Ecto neural progenitor cell (in vitro differentiated cells): ENCODE measurements at regions not wholly inside any gene's neighbourhood (a gene's known extent, or its start where the extent isn't known, plus 50 kb on each side); places are given as distances from the start of the nearest gene placed in this dataset.

ENCODE experiments used
- DNase-seq: peaks from one replicate; pipeline ENCODE4 v3.0.0-alpha.2; 2018; ENCODE audit warnings: low spot score

DNA sequence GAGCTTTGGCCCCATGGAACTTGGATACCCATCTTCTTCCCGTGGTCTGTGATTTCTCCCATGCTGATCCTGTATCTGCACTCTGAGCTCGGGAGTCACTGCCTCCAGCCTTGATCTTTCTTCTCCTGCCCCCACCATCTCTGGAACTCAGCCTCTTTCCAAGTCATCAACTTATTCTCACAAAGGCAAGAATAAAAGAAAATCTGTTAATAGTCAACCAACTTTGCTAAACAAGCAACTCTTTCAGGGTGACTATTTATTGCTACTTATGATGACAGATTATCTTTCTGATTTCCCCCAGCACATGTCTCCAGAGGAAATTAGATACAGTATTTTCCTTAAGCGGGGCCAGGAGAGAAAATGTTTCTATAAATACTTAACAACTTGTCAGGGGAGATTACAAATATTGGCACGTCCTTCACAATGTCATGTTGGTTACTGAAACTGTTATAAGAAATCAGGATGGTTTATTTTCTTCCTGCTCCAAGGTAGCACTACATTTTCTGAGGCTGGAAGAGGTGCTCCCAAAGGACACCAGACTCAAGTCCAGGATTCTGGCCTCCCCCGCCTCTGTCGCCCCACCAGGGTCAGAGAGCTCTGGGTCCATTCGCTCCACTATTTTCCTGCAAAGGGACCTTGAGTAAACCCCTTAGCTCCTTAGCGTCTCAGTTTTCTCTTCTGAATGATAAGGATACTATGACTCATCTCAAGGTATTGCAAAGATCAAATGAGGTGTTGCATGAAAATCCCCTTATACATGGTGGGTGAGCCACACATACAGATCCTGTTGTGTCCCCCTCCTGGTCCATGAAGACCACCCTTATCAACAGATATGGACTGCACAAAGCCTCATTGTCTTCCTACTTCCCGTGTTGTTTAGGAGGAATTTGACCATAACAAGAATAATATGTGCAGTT, 205.2 kb upstream of the WSCD1 start:
- peak; percentile 26 for DNase-seq

DNA sequence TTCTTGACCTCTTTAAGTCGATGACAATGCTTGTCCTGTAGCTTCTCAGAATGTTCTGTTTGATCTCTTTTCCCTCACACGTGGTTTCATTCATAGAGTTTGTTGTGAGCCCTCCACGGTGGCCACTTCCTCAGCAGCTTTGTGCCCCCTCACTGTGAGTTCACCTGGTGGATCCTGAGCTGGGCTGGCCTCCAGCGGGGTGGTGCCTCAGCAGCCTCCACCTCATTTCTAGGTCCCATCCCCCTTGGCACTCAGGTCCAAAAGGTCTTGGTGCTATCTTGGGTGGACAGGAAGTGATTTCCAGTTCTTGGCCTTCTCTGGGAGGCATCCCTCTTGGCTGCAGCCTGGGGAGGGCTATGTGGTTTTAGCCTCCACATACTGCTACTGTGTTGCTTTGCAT, 203.2 kb upstream of the WSCD1 start:
- DNase-seq = no peak

DNA sequence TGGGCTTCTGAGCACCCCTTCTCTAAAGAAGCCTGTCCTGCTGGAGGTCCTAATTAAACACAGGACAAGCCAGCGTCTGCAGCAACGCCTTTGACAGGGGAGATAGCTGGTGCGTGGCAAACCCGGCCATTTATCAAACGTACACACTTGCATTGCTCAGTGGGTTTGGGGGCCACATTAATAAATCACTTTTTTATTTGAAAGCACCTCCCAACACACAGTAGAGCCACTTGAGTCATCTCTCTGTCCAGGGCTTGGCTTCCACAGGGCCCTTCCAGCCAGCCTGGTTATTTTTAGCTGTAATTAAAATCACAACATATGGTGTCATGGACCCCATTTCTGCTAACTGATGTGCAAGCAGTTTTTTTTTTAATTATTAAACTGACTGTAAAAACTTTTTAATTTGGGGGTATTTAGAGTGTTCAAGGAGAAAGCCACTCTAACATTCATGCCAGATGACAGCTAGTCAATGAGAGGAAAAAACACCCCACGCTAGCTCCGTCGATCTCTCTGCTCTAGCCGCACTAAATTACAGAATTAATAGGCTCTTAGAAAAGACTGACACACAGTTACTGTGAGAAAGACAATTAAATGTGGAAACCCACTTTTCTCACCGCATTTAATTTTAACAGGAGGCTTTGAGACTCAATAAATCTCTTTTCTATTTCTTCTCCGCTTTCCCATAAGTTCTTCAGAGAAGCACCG, 201.0 kb upstream of the WSCD1 start:
- no peak for DNase-seq

DNA sequence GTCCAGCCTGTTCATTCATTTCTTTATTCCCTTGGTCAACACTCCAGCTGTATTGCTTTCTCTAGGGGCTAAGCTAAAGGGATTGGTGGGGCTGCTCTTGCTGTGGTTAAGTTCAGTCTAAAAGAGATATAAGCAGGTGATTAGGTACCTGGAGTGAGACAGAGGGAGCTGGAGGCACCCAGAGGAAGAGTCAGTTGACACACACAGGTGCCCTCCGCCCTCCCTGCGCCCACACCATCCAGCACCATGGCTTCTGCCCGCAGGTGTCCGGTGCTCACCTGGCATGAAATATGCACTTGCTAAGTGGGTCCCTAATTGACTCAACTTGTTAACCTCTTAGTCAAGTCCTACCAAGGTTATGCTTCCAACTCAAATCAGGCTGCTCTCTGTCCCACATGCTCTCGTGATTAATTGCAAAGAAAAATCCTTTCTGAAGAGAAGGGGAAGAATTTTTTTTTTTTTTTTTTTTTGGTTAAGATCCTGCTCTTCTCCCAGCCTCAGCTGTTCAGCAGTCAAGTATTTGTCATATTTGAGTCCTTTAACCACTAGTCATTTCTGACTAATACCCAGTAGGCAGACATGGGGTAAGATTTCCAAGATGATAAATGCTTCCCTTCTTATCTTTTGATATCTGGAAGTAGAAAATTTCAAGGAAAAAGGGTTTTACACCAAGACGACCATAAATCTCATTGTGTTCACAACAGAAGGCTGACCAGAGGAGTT, 199.8 kb upstream of the WSCD1 start:
- DNase-seq = no peak

DNA sequence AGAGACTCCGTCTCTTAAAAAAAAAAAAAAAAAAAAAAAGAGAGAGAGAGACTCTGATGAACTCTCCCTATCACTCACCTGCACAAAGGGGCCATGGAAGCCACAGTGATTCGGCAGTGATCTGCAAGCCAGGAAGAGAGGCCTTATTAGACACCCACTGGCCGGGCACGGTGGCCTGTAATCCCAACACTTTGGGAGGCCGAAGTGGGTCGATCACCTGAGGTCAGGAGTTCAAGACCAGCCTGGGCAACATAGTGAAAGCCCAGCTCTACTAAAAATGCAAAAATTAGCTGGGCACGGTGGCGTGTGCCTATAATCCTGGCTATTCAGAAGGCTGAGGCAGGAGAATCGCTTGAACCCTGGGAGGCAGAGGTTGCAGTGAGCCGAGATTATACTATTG, 198.5 kb upstream of the WSCD1 start:
- no peak for DNase-seq

DNA sequence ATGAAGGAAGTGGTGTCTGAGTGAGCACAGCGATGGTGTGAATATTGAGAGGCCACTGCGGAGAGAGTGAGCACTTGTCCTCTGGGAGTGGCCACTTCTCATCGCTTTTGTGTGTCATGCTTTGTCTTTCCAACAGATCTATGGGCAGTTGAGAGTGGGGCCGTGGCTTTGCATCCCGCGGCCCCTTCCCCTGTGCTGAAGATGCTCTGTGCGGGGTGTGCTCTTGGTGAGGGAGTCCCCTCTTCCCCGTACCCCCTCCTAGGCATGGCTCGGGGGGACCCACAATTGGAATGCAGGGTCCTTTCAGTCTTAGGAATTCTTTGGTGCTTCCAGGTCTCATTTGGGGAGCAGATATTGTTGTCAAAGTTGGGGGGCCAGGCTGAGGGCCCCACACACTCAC, 197.3 kb upstream of the WSCD1 start:
- peak; percentile 39 for DNase-seq

DNA sequence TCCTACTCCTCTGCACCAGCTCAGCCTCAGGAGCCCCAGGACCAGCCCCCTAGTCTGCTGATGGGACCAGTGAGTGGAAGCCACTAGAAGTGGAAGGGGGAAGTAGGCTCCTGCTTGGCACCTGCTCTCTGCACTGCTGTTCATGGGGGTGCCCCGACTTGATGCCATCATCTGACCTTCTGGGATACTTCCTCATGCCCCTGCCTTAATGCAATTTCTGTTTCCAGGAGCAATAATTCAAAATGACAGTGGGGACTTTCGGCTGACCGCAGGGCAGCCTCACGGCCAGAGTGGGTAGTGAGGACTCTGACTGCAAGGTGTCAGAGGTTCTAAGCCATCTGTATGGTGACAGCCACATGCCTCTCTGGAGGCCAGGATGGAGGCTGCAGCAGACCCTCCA, 196.4 kb upstream of the WSCD1 start:
- DNase-seq = peak; percentile 38

DNA sequence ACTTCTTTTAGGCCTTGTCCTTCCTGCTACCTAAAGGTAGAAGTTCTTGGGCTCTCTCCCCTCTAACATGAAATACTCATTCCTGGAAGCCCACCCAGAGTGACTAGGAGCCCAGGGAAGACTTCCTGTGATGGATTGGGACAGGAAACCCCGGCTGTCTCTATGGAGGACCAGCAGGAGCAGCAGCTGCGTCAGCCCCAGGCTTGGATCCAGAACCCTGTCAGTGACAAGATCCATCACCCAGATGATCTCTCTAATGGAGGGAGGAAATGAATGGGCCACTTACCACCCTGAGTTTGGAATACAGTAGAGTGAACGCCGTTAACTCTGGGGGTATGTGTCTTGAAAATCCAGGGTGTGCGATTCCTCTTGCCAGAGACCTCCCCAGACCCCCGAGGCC, 195.7 kb upstream of the WSCD1 start:
- DNase-seq = no peak

DNA sequence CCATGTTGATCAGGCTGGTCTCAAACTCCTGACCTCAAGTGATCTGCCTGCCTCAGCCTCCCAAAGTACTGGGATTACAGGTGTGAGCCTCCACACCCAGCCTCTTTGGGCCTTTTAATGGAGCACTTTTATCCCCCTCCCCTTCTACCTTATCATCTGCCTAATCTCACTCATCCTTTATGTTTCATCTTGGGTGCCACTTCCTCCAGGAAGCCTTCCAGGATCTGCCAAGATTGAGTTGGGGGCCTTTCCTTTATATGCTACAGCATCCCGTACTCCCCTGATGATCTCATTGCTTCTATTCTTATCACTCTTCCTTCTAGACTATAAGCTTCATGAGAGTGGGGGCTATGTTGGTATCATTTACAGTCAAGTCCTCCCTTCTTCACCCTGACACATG, 192.8 kb upstream of the WSCD1 start:
- no peak for DNase-seq

DNA sequence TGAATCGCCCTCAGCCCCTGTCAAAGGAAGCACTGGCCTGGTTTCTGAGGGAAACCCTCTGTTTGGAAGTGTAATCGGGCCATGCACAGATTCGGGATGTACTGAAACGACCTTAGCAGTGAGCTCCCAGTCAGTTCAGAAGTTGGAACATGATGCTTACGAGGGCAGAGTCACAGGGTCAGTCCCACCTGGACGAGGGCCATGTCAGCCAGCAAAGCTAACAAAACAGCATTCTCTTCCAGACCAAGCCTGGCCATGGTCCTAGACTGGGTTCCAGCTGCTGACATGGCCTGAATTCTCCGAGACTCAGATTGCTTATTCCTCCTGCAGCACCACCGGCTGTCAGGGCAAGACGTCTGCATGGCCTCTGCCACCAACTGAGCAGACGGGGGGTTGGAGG, 192.2 kb upstream of the WSCD1 start:
- no peak for DNase-seq

DNA sequence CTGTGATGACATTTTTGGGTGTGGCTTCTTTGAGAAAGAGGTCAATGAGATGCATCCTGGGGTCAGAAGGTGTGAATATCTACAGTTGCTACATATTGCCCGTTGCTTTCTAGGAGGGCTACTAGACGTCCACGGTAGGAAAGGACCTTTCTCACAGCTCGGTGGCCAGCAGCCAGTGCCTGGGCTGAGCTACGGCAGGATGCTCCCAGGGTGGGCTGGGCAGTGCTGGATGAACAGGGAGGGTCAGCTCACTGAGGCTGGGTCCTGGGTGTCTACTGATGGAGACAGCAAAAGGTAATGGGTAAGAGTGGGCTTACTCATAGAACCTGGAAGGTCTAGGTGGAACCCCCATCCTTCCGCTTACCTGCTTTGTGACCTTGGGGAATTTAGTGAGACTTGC, 188.3 kb upstream of the WSCD1 start:
- DNase-seq = no peak

DNA sequence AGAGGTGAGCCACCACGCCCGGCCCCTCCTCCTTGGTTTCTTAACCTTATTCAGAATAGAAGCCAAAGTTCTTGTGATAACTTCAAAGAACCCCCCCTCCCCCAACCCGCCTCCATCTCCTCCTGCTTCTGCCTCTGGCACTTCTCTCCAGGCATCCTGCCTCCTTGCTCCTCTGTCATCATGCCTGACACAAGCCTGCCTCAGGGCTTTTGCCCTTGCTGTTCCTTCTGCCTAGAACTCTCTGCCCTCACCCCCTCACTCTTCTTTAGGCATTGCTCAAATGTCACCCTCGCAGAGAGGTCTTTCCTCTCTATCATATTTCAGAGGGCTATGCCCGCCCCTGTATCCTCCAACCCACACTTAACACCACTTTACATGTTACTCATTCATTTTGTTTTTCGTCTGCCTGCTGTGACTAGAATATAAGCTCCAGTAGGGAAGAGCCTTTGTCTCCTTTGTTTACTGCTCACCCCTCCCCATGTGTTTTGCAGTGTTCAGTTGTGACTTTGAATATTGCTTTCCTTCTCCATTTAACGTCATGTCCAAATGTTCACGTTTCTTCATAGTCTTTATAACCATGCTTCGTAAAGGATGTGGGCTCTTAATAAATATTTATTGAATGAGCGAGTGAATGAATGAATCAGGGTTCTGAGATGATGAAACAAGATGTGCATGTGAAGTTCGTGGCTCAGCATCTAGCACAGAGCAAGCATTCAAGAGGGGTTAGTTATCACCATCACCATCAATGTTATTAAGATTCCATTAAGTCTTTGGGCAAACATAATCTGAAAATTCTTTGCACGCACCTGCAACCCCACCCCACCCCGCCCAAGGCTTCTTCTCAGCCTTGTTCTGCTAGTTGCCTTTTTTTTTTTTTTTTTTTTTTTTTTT, 186.2 kb upstream of the WSCD1 start:
- peak; percentile 47 for DNase-seq

DNA sequence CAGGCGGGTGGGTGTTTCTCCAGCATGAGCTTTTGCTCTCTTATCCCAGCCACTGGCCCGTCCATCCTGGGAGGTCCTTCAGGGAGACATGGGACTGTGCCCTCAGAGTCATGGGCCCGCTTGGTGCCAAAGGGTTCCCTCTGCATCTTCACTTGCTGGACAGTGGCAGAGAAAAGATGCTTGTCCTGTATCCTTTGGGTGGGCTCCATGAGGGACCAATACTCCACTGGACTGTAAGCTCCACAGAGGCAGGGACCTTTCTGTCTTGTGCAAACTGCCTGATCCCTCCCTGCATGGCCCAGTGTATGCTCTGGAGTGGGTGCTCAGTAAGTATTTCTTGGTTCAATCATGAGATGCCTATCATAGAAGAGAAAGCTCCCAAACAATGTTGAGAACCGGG, 184.8 kb upstream of the WSCD1 start:
- DNase-seq = peak; percentile 41

DNA sequence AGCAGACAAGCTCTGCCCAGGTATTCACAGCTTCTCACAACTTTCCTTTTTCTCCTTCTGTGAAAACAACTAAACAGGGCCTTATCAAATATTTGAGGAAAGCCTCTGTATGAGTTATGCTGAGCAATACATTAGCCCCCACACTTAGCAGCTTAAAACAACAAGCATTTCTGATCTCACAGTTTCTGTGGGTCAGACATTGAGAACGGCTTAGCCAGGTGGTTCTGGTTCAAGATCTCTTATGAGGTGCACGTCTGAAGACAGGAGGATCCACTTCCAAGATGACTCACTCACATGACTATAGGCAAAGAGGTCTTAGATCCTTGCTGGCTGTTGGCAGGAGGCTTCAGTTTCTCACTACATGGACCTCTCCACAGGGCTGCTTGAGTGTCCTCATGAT, 181.4 kb upstream of the WSCD1 start:
- no peak for DNase-seq

DNA sequence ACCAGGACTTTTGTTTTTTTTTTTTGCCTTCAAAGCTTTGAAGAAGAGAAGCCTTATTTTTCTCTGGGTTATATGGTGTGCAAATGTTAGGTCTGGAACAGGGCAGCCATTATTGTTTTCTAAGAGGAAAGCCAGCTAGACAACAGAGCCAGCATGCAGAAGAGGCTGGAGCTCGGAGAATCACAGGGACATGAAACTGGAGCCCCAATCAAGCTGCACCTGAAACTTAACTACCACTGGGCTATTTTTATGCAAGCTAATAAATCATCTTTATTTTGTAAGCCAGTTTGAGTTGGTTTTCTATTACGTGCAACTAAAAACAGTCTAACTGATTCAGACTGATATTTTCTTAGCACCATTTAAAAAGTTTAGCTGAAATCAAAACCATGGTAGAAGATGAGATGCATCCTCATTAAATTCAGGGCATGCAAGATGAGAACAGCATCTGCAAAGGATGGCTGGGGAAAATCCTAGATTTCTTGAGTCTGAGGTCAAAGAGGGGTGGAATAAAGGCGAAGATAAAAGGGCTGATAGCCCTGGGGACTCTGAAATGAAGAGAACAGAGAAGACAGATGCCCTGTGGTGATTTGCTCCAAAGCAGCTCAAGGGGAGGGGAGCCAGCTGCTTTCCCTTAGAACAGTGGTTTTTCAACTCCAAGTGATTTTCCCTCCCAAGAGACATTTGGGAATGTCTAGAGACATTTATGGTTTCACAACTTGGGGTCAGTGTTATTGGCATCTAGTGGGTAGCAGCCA, 177.1 kb upstream of the WSCD1 start:
- peak; percentile 55 for DNase-seq

DNA sequence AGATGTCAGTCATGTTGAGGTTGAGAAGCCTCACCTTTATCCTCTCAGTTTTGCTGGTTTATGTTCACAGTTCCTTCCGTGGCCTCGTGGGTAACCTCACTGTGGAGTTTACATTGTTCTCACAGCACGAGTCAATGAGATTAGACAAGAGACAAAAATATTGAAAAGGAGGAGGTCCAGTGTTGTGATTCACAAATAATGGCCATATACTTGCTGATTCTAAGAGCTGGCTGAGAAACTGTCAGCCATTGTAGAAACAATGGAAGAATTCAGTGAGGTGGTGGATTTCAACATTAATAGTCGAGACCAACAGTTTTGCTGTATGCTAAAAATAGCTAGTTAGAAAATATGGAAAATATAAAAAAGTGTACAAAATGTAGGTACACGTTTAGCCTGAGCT, 176.4 kb upstream of the WSCD1 start:
- no peak for DNase-seq

DNA sequence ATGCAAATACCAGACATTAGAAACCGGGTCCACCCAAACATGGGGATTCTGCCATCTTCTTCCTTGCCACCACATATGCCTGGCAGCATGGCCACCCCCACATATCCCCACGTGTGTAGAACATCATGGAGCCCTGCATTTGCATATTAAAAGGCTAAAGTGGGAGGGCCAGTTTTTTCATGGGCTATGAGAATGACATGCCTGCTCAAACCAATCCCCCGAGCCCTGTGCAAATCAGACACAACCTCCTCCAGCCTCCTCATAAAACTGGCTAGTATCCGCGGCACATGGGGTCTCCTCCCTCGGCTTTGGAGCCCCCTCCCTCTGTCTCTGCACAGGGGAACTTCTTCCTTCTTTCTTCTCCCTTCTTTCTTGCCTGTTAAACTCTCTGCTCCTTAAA, 174.9 kb upstream of the WSCD1 start:
- peak; percentile 46 for DNase-seq

DNA sequence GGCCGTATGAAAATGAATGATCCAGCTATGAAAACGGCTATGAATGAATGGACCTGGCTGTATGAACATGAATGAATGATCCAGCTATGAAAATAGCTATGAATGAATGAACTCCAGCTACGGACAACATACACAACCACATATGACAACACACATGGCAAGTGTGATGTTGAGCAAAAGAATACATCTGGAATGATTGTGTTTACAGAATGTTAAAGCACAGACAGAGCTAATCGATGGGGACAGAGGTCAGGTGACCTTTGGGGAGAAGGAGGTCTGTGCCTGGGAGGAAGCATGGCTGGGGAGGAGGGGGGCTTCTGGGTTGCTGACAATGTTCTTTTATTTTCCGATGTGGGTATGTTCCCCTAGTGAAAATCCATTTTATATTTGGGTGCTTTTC, 174.0 kb upstream of the WSCD1 start:
- no peak for DNase-seq

DNA sequence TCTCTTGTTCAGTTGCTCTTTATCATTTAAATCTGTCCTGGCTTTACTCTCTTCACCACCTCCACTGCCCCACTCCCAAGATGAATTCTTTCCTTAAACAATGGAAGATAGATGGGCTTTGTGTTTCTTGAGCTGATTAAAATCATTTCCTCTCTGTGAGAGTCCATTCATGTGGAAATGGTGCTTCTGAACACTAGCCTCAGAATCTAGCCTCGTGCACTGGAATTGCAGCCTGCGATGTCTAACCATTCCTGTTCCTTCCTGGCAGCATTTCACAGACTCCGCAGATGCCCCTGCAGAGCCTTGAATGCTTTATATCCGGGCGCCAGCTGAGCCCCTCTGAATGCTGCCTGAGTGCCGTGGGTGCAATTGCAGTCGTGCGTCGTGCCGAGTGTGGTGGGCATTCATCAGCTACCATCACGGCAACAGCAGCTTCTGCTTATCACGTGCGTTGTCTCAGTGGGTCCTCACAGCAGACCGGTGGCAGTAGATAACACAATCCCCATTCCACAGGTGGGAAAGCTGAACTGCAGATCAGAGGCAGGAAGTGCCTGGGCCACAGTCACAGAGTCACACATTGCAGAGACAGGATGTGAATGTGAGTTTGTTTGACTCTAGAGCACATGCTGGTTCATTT, 172.8 kb upstream of the WSCD1 start:
- DNase-seq = peak; percentile 60

DNA sequence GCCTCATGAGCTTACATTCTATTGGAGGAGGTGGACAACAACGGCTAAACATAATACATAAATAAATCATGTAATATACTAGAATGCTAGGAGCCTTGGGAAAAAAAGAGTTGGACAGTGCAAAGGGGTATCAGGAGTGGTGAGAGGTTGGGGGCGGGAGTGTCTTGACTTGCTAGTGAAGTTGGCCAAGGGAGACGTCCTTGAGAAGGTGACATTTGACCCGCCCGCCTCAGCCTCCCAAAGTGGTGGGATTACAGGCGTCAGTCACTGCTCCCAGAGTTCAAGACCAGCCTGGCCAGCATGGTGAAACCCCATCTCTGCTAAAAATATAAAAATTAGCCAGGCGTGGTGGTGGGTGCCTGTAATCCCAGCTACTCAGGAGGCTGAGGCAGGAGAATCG, 172.2 kb upstream of the WSCD1 start:
- peak; percentile 41 for DNase-seq

DNA sequence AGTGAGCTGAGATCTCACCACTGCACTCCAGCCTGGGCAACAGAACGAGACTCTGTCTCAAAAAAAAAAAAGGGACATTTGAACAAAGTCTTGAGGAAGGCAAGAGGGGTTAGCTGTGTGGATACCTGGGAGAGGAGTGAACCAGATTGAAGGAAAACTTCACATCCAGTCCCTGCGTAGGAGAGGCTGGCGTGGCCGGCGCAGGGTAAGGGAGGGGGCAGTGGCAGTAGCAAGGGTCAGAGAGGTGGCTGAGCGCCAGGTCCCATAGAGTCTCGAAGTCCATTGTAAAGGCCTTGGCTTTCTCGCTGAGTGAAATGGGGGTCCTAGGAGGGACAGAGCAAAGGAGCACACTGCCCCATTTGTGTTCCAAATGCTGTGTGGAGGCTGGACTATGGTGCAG, 171.8 kb upstream of the WSCD1 start:
- DNase-seq = peak; percentile 44
